Esophagus squamous epithelium (tissue), 5 donors: ENCODE measurements at regions not wholly inside any gene's neighbourhood (a gene's known extent, or its start where the extent isn't known, plus 50 kb on each side); places are given as distances from the start of the nearest gene placed in this dataset.

ENCODE experiments used
- DNase-seq: peaks from one replicate; lab custom pipeline; 2025; lab: John Stamatoyannopoulos, UW
- H3K27ac ChIP-seq, 4 donors: fragments of 200-600 bp; sonication (generic); one replicate each; pipeline ENCODE4 v1.5.1; 2016 to 2019; ENCODE audit warnings: mild to moderate bottlenecking in 1 of 4
- H3K27me3 ChIP-seq, 4 donors: fragments of 200-600 bp; sonication (generic); 1 replicate in 3 of 4; 2 replicates in 1 of 4; pipeline versions ENCODE4 v1.5.1 to v1.6.0; 2017 to 2021; ENCODE audit warnings: antibody characterized with exemption in 1 of 4
- H3K36me3 ChIP-seq, 3 donors: fragments of 200-600 bp; sonication (generic); one replicate each; pipeline ENCODE4 v1.5.1; 2016 to 2019
- H3K4me1 ChIP-seq, 3 donors: fragments of 200-600 bp; sonication (generic); one replicate each; pipeline ENCODE4 v1.5.1; 2017 to 2019
- H3K4me3 ChIP-seq, 4 donors: fragments of 200-600 bp; sonication (generic); 1 replicate in 3 of 4; 2 replicates in 1 of 4; pipeline ENCODE4 v1.5.1; 2016 to 2019; ENCODE audit warnings: mild to moderate bottlenecking in 2 of 4, moderate library complexity in 1 of 4
- H3K9me3 ChIP-seq, 3 donors: fragments of 200-600 bp; sonication (generic); one replicate each; pipeline ENCODE4 v1.5.1; 2016 to 2019
- POLR2A ChIP-seq, 4 donors: fragments of 450-650 bp; IDR thresholded peaks; one replicate each; pipeline ENCODE4 v1.6.1; 2017; ENCODE audit warnings: antibody characterized with exemption in 4 of 4, mild to moderate bottlenecking in 4 of 4, moderate library complexity in 3 of 4
- WGBS, 2 donors: methylation state at CpG; one replicate each; pipeline ENCODE4 v1.1.5; 2018; 5-methylcytosine and 5-hydroxymethylcytosine counted together
- intact Hi-C: fragments of 100-400 bp; cut with DNase I; formaldehyde crosslinking; loops from one replicate; pipeline ENCODE4 v1.15.0; 2022
- TF ChIP-seq, protein P1 (sequence below), 6 experiments: fragments of 450-650 bp in 4 of 6; fragments of 200-600 bp in 2 of 6; sonication (generic) in 2 of 6; IDR thresholded peaks; one replicate each; pipeline ENCODE4 v1.5.1; 2016 to 2019; ENCODE audit warnings: antibody characterized with exemption in 6 of 6, mild to moderate bottlenecking in 4 of 6, moderate library complexity in 4 of 6
- donor health status: DM: yes; HTN: yes; CAD: no.

DNA sequence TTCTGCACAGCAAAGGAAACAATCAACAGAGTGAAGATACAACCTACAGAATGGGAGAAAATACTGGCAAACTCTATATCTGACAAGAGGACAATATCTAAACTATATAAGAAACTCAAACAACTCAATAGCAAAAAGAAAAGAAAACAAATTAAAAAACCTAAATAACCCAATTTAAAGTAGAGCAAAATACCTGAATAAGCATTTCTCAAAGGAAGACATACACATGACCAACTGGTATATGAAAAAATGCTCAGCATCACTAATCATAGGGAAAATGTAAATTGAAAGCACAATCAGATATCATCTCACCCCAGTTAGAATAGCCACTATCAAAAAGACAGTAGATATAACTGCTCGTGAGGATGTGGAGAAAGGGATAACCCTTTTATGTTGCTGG is 87.8 kb upstream of the FOXA2 start:
- no peak overlapping the region for H3K27ac ChIP-seq
- TF ChIP-seq, protein P1, sequence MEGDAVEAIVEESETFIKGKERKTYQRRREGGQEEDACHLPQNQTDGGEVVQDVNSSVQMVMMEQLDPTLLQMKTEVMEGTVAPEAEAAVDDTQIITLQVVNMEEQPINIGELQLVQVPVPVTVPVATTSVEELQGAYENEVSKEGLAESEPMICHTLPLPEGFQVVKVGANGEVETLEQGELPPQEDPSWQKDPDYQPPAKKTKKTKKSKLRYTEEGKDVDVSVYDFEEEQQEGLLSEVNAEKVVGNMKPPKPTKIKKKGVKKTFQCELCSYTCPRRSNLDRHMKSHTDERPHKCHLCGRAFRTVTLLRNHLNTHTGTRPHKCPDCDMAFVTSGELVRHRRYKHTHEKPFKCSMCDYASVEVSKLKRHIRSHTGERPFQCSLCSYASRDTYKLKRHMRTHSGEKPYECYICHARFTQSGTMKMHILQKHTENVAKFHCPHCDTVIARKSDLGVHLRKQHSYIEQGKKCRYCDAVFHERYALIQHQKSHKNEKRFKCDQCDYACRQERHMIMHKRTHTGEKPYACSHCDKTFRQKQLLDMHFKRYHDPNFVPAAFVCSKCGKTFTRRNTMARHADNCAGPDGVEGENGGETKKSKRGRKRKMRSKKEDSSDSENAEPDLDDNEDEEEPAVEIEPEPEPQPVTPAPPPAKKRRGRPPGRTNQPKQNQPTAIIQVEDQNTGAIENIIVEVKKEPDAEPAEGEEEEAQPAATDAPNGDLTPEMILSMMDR (IDR thresholded peaks at IDR 0.05): no peak
- TF ChIP-seq POLR2A (IDR thresholded peaks at IDR 0.05): no peak
- H3K36me3 ChIP-seq: no peaks in the 10 kb centered on the region
- H3K27me3 ChIP-seq: peaks cover 0 to 24% (median 0%) of the 10 kb centered on the region in 4 donors
- H3K4me3 ChIP-seq: no peak overlapping the region
- intact Hi-C loops: no loop called here
- WGBS, 2 donors: 80 to 96% methylated on average over 1 of the region's 1 CpG
- no peak for DNase-seq
- H3K4me1 ChIP-seq: no peaks in the 10 kb centered on the region
- peaks cover 0 to 10% (median 0%) of the 10 kb centered on the region in 3 donors for H3K9me3 ChIP-seq

DNA sequence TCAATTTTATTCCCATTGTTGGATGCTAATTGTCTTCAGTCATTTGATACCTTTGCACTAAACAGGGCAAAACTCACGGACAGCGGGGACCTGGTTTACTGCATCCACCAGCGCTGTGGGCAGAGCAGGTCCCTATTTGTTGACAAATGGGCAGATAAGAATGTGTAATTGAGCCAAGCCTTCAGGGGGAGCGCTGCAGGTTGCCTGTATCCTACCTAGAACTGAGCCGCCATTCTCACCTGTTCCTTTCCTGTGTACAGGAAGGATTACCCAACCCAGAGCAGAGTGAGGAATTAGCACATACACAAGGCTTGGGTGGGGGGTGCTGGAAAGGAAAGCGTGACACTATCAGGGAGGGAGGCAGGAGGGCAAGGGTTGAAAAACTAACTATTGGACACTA is 89.1 kb upstream of the FOXA2 start:
- H3K27ac ChIP-seq: no peak overlapping the region
- no peaks in the 10 kb centered on the region for H3K4me1 ChIP-seq
- H3K27me3 ChIP-seq: peaks cover 0 to 36% (median 0%) of the 10 kb centered on the region in 4 donors
- peaks cover 0 to 10% (median 2%) of the 10 kb centered on the region in 3 donors for H3K9me3 ChIP-seq
- DNase-seq: no peak
- TF ChIP-seq, protein P1 (IDR thresholded peaks at IDR 0.05): no peak
- TF ChIP-seq POLR2A (IDR thresholded peaks at IDR 0.05): no peak
- intact Hi-C loops: no loop called here
- H3K4me3 ChIP-seq: no peak overlapping the region
- H3K36me3 ChIP-seq: no peaks in the 10 kb centered on the region
- 55 to 80% methylated on average over 1 to 6 of the region's 6 CpGs for WGBS, 2 donors

DNA sequence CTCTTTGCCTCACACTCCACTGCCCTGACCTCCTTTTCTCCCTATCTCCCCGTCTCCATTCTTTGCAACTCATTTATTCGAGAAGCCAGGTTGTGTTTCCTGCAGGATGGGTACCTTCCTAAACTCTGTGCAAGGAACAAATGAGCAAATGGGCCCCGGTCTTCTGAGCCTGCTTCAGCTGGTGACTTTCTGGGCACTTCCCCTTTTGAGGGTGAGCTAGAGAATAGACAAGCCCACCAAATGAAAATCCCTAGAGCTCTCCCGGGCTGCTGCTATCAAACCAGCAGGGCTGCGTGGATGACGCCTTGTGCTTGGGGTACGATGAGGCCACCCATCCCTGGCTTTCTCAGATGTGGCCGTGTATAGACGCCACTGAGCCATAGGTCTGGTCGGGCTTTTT is 91.0 kb upstream of the FOXA2 start:
- H3K27ac ChIP-seq: no peak overlapping the region
- no peak for DNase-seq
- no peak overlapping the region for H3K4me3 ChIP-seq
- H3K36me3 ChIP-seq: no peaks in the 10 kb centered on the region
- TF ChIP-seq, protein P1 (IDR thresholded peaks at IDR 0.05): no peak
- no peak for TF ChIP-seq POLR2A (IDR thresholded peaks at IDR 0.05)
- 65 to 79% methylated on average over 8 to 10 of the region's 10 CpGs for WGBS, 2 donors
- H3K27me3 ChIP-seq: peaks cover 0 to 33% (median 0%) of the 10 kb centered on the region in 4 donors
- peaks cover 0 to 8% (median 2%) of the 10 kb centered on the region in 3 donors for H3K9me3 ChIP-seq
- no peaks in the 10 kb centered on the region for H3K4me1 ChIP-seq
- intact Hi-C loops: no loop called here

DNA sequence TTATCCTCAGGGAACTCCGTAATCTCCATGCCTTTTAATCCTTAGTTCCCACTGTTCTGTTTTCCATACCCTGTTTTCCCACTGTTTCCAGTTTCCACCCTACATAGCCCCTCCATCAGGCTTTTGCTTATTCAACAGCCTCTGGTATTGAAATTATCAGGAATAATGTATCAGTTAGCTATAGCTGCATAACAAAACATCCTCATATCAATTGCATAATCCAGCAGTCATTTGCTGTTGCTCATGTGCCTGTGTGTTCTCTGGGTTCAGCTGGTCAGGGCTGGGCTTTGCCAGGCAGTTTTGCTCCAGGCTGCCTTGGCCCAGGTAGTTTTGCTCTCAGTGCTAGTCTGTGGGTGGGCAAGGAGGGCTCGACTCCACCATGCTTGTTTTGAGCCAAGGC is 94.3 kb upstream of the FOXA2 start:
- H3K9me3 ChIP-seq: peaks cover 0 to 8% (median 0%) of the 10 kb centered on the region in 3 donors
- DNase-seq: no peak
- no peak overlapping the region for H3K4me3 ChIP-seq
- 70 to 95% methylated on average over 1 to 2 of the region's 2 CpGs for WGBS, 2 donors
- no peaks in the 10 kb centered on the region for H3K36me3 ChIP-seq
- no peaks in the 10 kb centered on the region for H3K4me1 ChIP-seq
- peaks cover 0 to 40% (median 0%) of the 10 kb centered on the region in 4 donors for H3K27me3 ChIP-seq
- no peak for TF ChIP-seq POLR2A (IDR thresholded peaks at IDR 0.05)
- TF ChIP-seq, protein P1 (IDR thresholded peaks at IDR 0.05): no peak
- no peak overlapping the region for H3K27ac ChIP-seq
- intact Hi-C loops: no loop called here

DNA sequence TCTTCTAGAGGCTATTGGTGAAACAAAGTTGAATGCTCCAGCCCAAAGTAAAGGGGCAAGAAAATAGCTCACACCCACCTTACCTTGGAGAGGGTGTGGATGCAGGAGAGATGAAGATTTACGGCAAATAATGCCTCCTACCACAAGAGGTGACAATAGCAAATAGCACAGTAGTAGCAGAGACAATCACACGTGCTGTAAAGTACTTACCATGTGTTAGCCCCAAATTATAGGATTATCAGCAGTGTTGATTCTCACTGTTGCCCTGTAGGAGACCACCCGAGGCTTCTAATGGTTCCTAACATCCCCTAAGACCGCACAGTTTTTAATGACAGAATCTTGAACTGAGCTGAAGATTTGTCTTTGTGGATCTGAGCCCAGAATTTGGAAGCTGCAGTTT is 94.8 kb upstream of the FOXA2 start:
- DNase-seq: no peak
- Histone ChIP-seq H3K27ac (no peak overlapping the region), H3K9me3 (peaks cover 0 to 8% (median 0%) of the 10 kb centered on the region in 3 donors), H3K36me3 (no peaks in the 10 kb centered on the region), H3K27me3 (peaks cover 0 to 39% (median 0%) of the 10 kb centered on the region in 4 donors), H3K4me1 (no peaks in the 10 kb centered on the region), H3K4me3 (no peak overlapping the region)
- TF ChIP-seq, protein P1 (IDR thresholded peaks at IDR 0.05): no peak
- TF ChIP-seq POLR2A (IDR thresholded peaks at IDR 0.05): no peak
- 83 to 94% methylated on average over 4 of the region's 4 CpGs for WGBS, 2 donors
- intact Hi-C loops: no loop called here
